Loucy (cell line): ENCODE measurements at regions not wholly inside any gene's neighbourhood (a gene's known extent, or its start where the extent isn't known, plus 50 kb on each side); places are given as distances from the start of the nearest gene placed in this dataset.

ENCODE experiments used
- H2AFZ ChIP-seq: fragments of 200-600 bp; sonication (generic); 2 replicates; pipeline ENCODE4 v1.6.0; 2016; ENCODE audit warnings: antibody characterized with exemption, mild to moderate bottlenecking, low read length, moderate library complexity
- H3F3A ChIP-seq: fragments of 200-600 bp; 2 replicates; pipeline ENCODE4 v1.6.0; 2016; ENCODE audit warnings: antibody characterized with exemption, low read depth, mild to moderate bottlenecking
- H3K27me3 ChIP-seq: fragments of 200-600 bp; sonication (generic); 2 replicates; pipeline ENCODE4 v1.6.1; 2014; ENCODE audit warnings: low read length, mild to moderate bottlenecking; ENCODE audit not compliant: insufficient read depth, poor library complexity, severe bottlenecking
- H3K36me3 ChIP-seq: fragments of 200-600 bp; sonication (generic); 2 replicates; pipeline ENCODE4 v1.6.1; 2016; ENCODE audit warnings: low read length; ENCODE audit not compliant: insufficient read depth
- H3K4me1 ChIP-seq: fragments of 200-600 bp; sonication (generic); 2 replicates; pipeline ENCODE4 v1.5.1; 2014; ENCODE audit warnings: low read length, mild to moderate bottlenecking; ENCODE audit not compliant: insufficient read depth, poor library complexity, severe bottlenecking
- H3K4me2 ChIP-seq: fragments of 200-600 bp; sonication (generic); 2 replicates; pipeline ENCODE4 v1.6.0; 2014; ENCODE audit warnings: antibody characterized with exemption, low read length, low read depth, mild to moderate bottlenecking; ENCODE audit not compliant: poor library complexity, severe bottlenecking
- H3K4me3 ChIP-seq: fragments of 200-600 bp; sonication (generic); 2 replicates; pipeline ENCODE4 v1.5.1; 2014; ENCODE audit warnings: low read length, mild to moderate bottlenecking, mixed read lengths; ENCODE audit not compliant: poor library complexity, severe bottlenecking
- H3K79me2 ChIP-seq: fragments of 200-600 bp; sonication (generic); 2 replicates; pipeline ENCODE4 v1.6.1; 2014; ENCODE audit warnings: low read length; ENCODE audit not compliant: insufficient read depth
- H3K9ac ChIP-seq: fragments of 200-600 bp; sonication (generic); 2 replicates; pipeline ENCODE4 v1.6.0; 2014; ENCODE audit warnings: mild to moderate bottlenecking, low read depth, low read length, moderate library complexity; ENCODE audit not compliant: poor library complexity, severe bottlenecking
- H3K9me2 ChIP-seq: fragments of 200-600 bp; sonication (generic); replicated peaks from 2 replicates; pipeline ENCODE4 v1.6.1; 2016; ENCODE audit warnings: low read depth, low read length, mixed read lengths
- H3K9me3 ChIP-seq: fragments of 200-600 bp; sonication (generic); 2 replicates; pipeline ENCODE4 v1.6.1; 2014; ENCODE audit warnings: mild to moderate bottlenecking, antibody characterized with exemption, low read length, low read depth; ENCODE audit not compliant: insufficient read depth
- H4K20me1 ChIP-seq: fragments of 200-600 bp; sonication (generic); 2 replicates; pipeline ENCODE4 v1.6.0; 2014; ENCODE audit warnings: antibody characterized with exemption, low read length, mild to moderate bottlenecking; ENCODE audit not compliant: insufficient read depth, poor library complexity, severe bottlenecking
- CTCF ChIP-seq: fragments of 200-600 bp; sonication (generic); conservative IDR thresholded peaks from 2 replicates; pipeline ENCODE4 v1.5.1; 2014; ENCODE audit warnings: mild to moderate bottlenecking, antibody characterized with exemption, low read length
- EZH2phosphoT487 ChIP-seq: fragments of 200-600 bp; IDR thresholded peaks from 2 replicates; pipeline ENCODE4 v1.6.1; 2018; ENCODE audit warnings: antibody characterized with exemption, mild to moderate bottlenecking, moderate library complexity, borderline replicate concordance

- Histone ChIP-seq H3K4me1 (no peaks in the 10 kb centered on the region), H3K27me3 (no peaks in the 10 kb centered on the region), H3K36me3 (no peaks in the 10 kb centered on the region), H3F3A (no peaks in the 10 kb centered on the region), H3K4me3 (no peak overlapping the region), H3K4me2 (no peak overlapping the region), H2AFZ (no peak overlapping the region), H4K20me1 (no peaks in the 10 kb centered on the region), H3K9me2 (no peaks in the 10 kb centered on the region), H3K79me2 (no peaks in the 10 kb centered on the region), H3K9ac (no peak overlapping the region), H3K9me3 (no peaks in the 10 kb centered on the region; the same call in 1 of the 2 replicates)
- no peak for TF ChIP-seq EZH2phosphoT487
- no peak for TF ChIP-seq CTCF
Measured at GRCh38 chr5:30392897-30393296, 800.6 kb upstream of the CDH6 start.

GRCh38 chr5:30390095-30390494, 803.4 kb upstream of the CDH6 start:
- Histone ChIP-seq H3K9ac (no peak overlapping the region), H3K4me1 (no peaks in the 10 kb centered on the region), H3K36me3 (no peaks in the 10 kb centered on the region), H4K20me1 (no peaks in the 10 kb centered on the region), H3K79me2 (no peaks in the 10 kb centered on the region), H3F3A (no peaks in the 10 kb centered on the region), H3K9me2 (no peaks in the 10 kb centered on the region), H2AFZ (no peak overlapping the region), H3K27me3 (no peaks in the 10 kb centered on the region), H3K4me2 (no peak overlapping the region), H3K9me3 (no peaks in the 10 kb centered on the region), H3K4me3 (no peak overlapping the region)
- no peak for TF ChIP-seq CTCF
- no peak for TF ChIP-seq EZH2phosphoT487

- H3K27me3 ChIP-seq = no peaks in the 10 kb centered on the region
- H3K9ac ChIP-seq = no peak overlapping the region
- TF ChIP-seq EZH2phosphoT487 (no peak), CTCF (no peak)
- no peak overlapping the region for H3K4me2 ChIP-seq
- no peaks in the 10 kb centered on the region for H3K36me3 ChIP-seq
- H4K20me1 ChIP-seq = no peaks in the 10 kb centered on the region
- H2AFZ ChIP-seq = no peak overlapping the region
- no peak overlapping the region for H3K4me3 ChIP-seq
- no peaks in the 10 kb centered on the region for H3K4me1 ChIP-seq
- no peaks in the 10 kb centered on the region for H3K9me2 ChIP-seq
- no peaks in the 10 kb centered on the region for H3F3A ChIP-seq
- no peaks in the 10 kb centered on the region for H3K9me3 ChIP-seq
- H3K79me2 ChIP-seq = no peaks in the 10 kb centered on the region
Measured at GRCh38 chr5:30387974-30388632, 805.4 kb upstream of the CDH6 start.
